K562 (cell line): ENCODE measurements at regions not wholly inside any gene's neighbourhood (a gene's known extent, or its start where the extent isn't known, plus 50 kb on each side); places are given as distances from the start of the nearest gene placed in this dataset.

ENCODE experiments used
- ATAC-seq: fragments of 200-7000 bp; cut with Tn5 transposase; 3 replicates; pipeline ENCODE4 v1.9.1; 2020; ENCODE audit warnings: moderate library complexity
- BruUV-seq: library from RNA; stranded (reverse); fragments of 400-500 nt; replicated peaks from 2 replicates; lab custom pipeline; 2021; lab: Mats Ljungman, UMichigan
- CTCF ChIA-PET: fragments of 300-600 bp; formaldehyde crosslinking; extraction: SDS; loops from one replicate; lab custom pipeline; 2021; ENCODE audit warnings: low intra/inter-chr PET ratio; lab: Yijun Ruan, JAX
- POLR2A ChIA-PET: fragments of 300-600, 350-650 bp; sonication (Branson Sonifier 250); formaldehyde crosslinking; extraction: SDS; loops from one replicate; lab custom pipeline; 2021; ENCODE audit warnings: antibody characterized with exemption, inconsistent platforms; lab: Yijun Ruan, JAX
- DNase-seq, 4 experiments: peaks; one replicate each; pipeline versions ENCODE4 v3.0.0 to v3.0.0-alpha.2; 2011 to 2018; ENCODE audit warnings: low spot score in 3 of 4, mixed read lengths in 3 of 4; ENCODE audit errors: extremely low read depth in 1 of 4
- FAIRE-seq: peaks from 2 replicates; lab custom pipeline; 2011; peaks lifted over from hg19 to GRCh38; lab: Jason Lieb, UNC
- H2AFZ ChIP-seq: 2 replicates; pipeline ENCODE4 v1.6.0; 2011; ENCODE audit warnings: low read depth, low read length, control low read depth, inconsistent platforms
- H3K27ac ChIP-seq: fragments of 200-600 bp; 3 replicates; pipeline ENCODE4 v1.8.0; 2011; ENCODE audit warnings: low read depth, mild to moderate bottlenecking, control low read depth, inconsistent platforms, low read length, moderate library complexity, mixed read lengths; ENCODE audit errors: extremely low read depth
- H3K27me3 ChIP-seq, 2 experiments: fragments of 300-600 bp in 1 of 2; 2 replicates in 1 of 2; 3 replicates in 1 of 2; pipeline versions ENCODE4 v1.6.0 to v1.8.0; 2011; ENCODE audit warnings: inconsistent platforms in 2 of 2, low read length in 2 of 2, mild to moderate bottlenecking in 1 of 2, mixed read lengths in 1 of 2, moderate library complexity in 1 of 2; ENCODE audit not compliant: control insufficient read depth in 2 of 2, insufficient read depth in 2 of 2
- H3K36me3 ChIP-seq: fragments of 300-600 bp; 3 replicates; pipeline ENCODE4 v1.8.0; 2011; ENCODE audit warnings: mild to moderate bottlenecking, low read length, inconsistent platforms; ENCODE audit not compliant: control insufficient read depth, insufficient read depth
- H3K4me1 ChIP-seq, 2 experiments: fragments of 200-600 bp in 1 of 2; replicated peaks in 1 of 2; 2 replicates in 1 of 2; 3 replicates in 1 of 2; pipeline versions ENCODE4 v1.5.1 to v1.8.0; 2011; ENCODE audit warnings: inconsistent platforms in 2 of 2, low read length in 2 of 2, mild to moderate bottlenecking in 1 of 2, mixed read lengths in 1 of 2, moderate library complexity in 1 of 2; ENCODE audit not compliant: control insufficient read depth in 2 of 2, insufficient read depth in 2 of 2
- H3K4me2 ChIP-seq: 2 replicates; pipeline ENCODE4 v1.6.1; 2011; ENCODE audit warnings: low read length, control low read depth, inconsistent platforms, mixed read lengths; ENCODE audit not compliant: insufficient read depth
- H3K4me3 ChIP-seq: fragments of 200-600 bp; sonication (generic), shearing (Covaris generic); 2 replicates; pipeline ENCODE4 v1.5.1; 2016; ENCODE audit warnings: control low read depth, inconsistent platforms
- H3K79me2 ChIP-seq: fragments of 200-600 bp; 3 replicates; pipeline ENCODE4 v1.8.0; 2011; ENCODE audit warnings: low read length, inconsistent platforms; ENCODE audit not compliant: control insufficient read depth, insufficient read depth
- H3K9ac ChIP-seq, 2 experiments: 2 replicates each; pipeline versions ENCODE4 v1.6.0 to v1.6.1; 2011; ENCODE audit warnings: low read depth in 2 of 2, low read length in 2 of 2, control low read depth in 1 of 2, inconsistent platforms in 1 of 2, mild to moderate bottlenecking in 1 of 2, mixed read lengths in 1 of 2; ENCODE audit not compliant: insufficient read depth in 1 of 2
- H3K9me1 ChIP-seq: one replicate; pipeline ENCODE4 v1.6.0; 2011; ENCODE audit warnings: inconsistent platforms, mild to moderate bottlenecking, low read length, moderate library complexity; ENCODE audit not compliant: control insufficient read depth, insufficient read depth
- H3K9me3 ChIP-seq: replicated peaks from 2 replicates; pipeline ENCODE4 v1.5.1; 2011; ENCODE audit warnings: low read depth, low read length, inconsistent platforms; ENCODE audit not compliant: control insufficient read depth, insufficient read depth
- H4K20me1 ChIP-seq: replicated peaks from 2 replicates; pipeline ENCODE4 v1.6.1; 2011; ENCODE audit warnings: low read length, inconsistent platforms, mixed read lengths; ENCODE audit not compliant: control insufficient read depth, insufficient read depth
- FOXA1 ChIP-seq: fragments of 450-650 bp; IDR thresholded peaks from 2 replicates; pipeline ENCODE4 v1.6.1; 2016; ENCODE audit warnings: mild to moderate bottlenecking, borderline replicate concordance
- GTF2F1 ChIP-seq: IDR thresholded peaks from 2 replicates; pipeline ENCODE4 v1.6.1; 2011; ENCODE audit warnings: low read depth, low read length, improper control_type of control experiment
- ILK ChIP-seq: fragments of 450-650 bp; IDR thresholded peaks from 2 replicates; pipeline ENCODE4 v1.6.1; 2016; ENCODE audit warnings: missing genetic modification characterization, low read depth, mild to moderate bottlenecking, missing compliant biosample characterization, moderate library complexity, borderline replicate concordance
- KAT7 ChIP-seq: sonication (generic); formaldehyde crosslinking; IDR thresholded peaks from 2 replicates; pipeline ENCODE4 v1.8.0; 2022; ENCODE audit warnings: missing genetic modification reagents, mild to moderate bottlenecking, borderline replicate concordance
- NUFIP1 ChIP-seq: fragments of 450-650 bp; IDR thresholded peaks from 2 replicates; pipeline ENCODE4 v1.6.1; 2018; ENCODE audit not compliant: partially characterized antibody
- TCF7L2 ChIP-seq: fragments of 150-350 bp; IDR thresholded peaks from 2 replicates; pipeline ENCODE4 v1.6.1; 2016; ENCODE audit warnings: low read depth, mild to moderate bottlenecking, low read length, moderate library complexity
- TEAD1 ChIP-seq, 2 experiments: fragments of 450-650 bp in 1 of 2; sonication (generic) in 1 of 2; formaldehyde crosslinking; IDR thresholded peaks; 2 replicates each; pipeline versions ENCODE4 v1.4.0 to v1.8.0; 2020 to 2022; ENCODE audit warnings: mild to moderate bottlenecking in 2 of 2, missing genetic modification reagents in 1 of 2
- ZNF778 ChIP-seq: fragments of 450-650 bp; formaldehyde crosslinking; IDR thresholded peaks from 2 replicates; pipeline ENCODE4 v1.4.0; 2020; ENCODE audit warnings: mild to moderate bottlenecking, moderate library complexity
- WGBS: fragments of 100-300 bp; shearing (Covaris generic); methylation state at CpG from one replicate; pipeline ENCODE4 v1.1.6; 2016; ENCODE audit warnings: low coverage, mixed read lengths; ENCODE audit not compliant: insufficient coverage; ENCODE audit errors: missing lambda C conversion rate; 5-methylcytosine and 5-hydroxymethylcytosine counted together
- in situ Hi-C: fragments of 300-500 bp; cut with MboI; formaldehyde crosslinking; loops from 4 replicates; pipeline ENCODE4 v1.15.0; 2018; ENCODE audit warnings: inconsistent platforms, mixed read lengths
- intact Hi-C: fragments of 100-400 bp; cut with micrococcal nuclease; formaldehyde crosslinking; loops from 2 replicates; pipeline ENCODE4 v1.14.2; 2022
- TF ChIP-seq, protein P1 (sequence below): fragments of 450-650 bp; IDR thresholded peaks from 2 replicates; pipeline ENCODE4 v1.6.1; 2016; ENCODE audit warnings: missing biosample characterization, missing genetic modification characterization

DNA sequence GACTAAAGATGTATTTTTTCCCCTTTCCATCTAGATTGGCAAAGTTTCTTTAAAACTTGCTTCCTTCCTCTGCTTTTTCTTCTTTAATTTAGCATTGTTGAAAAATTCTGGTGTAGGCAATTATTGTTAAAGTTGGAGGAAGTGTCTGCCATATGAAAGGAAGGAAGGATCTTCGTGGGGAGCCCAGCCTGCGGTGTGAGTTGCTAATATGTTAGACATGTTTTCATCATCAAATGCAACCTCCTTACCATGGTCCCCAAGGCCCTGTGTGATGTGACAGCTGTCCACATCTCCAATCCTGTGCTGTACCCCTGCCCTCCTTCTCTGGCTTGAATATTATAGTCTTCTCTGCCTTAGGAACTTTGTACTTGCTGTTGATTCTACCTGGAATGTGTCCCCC, 81.0 kb upstream of the ZBTB18 start:
- FAIRE-seq = no peak
- no peak for ATAC-seq
- no peaks in the 10 kb centered on the region for H3K4me1 ChIP-seq
- CTCF ChIA-PET = no interaction called here
- intact Hi-C loops = no loop called here
- no peaks in the 10 kb centered on the region for H3K9me3 ChIP-seq
- in situ Hi-C loops = no loop called here
- no peaks in the 10 kb centered on the region for H3K9me1 ChIP-seq
- TF ChIP-seq TEAD1 (CRISPR knock-in tag; IDR thresholded peaks at IDR 0.05) = no peak
- TF ChIP-seq FOXA1 = no peak
- TF ChIP-seq NUFIP1 = no peak
- no peak for TF ChIP-seq GTF2F1
- TF ChIP-seq TCF7L2 = no peak
- no peak for TF ChIP-seq ZNF778 (CRISPR knock-in tag)
- no peak for TF ChIP-seq ILK
- TF ChIP-seq, protein P1, sequence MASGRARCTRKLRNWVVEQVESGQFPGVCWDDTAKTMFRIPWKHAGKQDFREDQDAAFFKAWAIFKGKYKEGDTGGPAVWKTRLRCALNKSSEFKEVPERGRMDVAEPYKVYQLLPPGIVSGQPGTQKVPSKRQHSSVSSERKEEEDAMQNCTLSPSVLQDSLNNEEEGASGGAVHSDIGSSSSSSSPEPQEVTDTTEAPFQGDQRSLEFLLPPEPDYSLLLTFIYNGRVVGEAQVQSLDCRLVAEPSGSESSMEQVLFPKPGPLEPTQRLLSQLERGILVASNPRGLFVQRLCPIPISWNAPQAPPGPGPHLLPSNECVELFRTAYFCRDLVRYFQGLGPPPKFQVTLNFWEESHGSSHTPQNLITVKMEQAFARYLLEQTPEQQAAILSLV (tag) = no peak
- TF ChIP-seq KAT7 (CRISPR knock-in tag) = no peak
- no peak overlapping the region for H3K4me2 ChIP-seq
- DNase-seq = no peak
- H3K27ac ChIP-seq = no peak overlapping the region
- no peak overlapping the region for H2AFZ ChIP-seq
- POLR2A ChIA-PET = interaction anchor here (0.6 kb wide), 1 partner anchor 502 kb away, joined by 3 read pairs; no protein-coding TSS in a partner anchor
- WGBS = 0% methylated on average over 2 of the region's 2 CpGs
- peaks cover 4 to 24% of the 10 kb centered on the region in 2 experiments for H3K27me3 ChIP-seq
- BruUV-seq = no TSS peak
- no peaks in the 10 kb centered on the region for H3K79me2 ChIP-seq
- H3K4me3 ChIP-seq = no peak overlapping the region
- H3K9ac ChIP-seq = no peak overlapping the region
- no peaks in the 10 kb centered on the region for H4K20me1 ChIP-seq
- H3K36me3 ChIP-seq = no peaks in the 10 kb centered on the region
